ENCODE measurements at regions not wholly inside any gene's neighbourhood (a gene's known extent, or its start where the extent isn't known, plus 50 kb on each side); places are given as distances from the start of the nearest gene placed in this dataset.

DNA sequence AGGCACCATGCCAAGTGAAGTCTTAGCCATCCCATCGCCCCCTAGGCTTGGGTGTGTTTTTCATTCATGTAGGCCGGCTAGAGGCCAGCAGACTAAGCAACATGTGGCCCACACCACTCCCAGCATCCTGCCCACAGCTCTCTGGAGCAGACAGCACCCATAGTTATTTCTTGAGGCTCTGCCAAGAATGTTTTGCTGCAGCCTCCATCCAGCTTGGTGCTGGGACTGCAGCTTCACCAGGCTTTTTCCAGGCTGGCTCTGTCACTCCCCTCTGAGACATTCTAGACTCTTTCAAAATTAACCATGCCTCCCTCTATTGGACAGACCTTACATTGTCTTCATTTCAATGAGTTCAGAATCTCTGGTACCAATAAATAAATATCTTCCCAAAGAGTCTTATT lies 104.2 kb downstream of the DUSP10 start:
- TF ChIP-seq, protein P1, sequence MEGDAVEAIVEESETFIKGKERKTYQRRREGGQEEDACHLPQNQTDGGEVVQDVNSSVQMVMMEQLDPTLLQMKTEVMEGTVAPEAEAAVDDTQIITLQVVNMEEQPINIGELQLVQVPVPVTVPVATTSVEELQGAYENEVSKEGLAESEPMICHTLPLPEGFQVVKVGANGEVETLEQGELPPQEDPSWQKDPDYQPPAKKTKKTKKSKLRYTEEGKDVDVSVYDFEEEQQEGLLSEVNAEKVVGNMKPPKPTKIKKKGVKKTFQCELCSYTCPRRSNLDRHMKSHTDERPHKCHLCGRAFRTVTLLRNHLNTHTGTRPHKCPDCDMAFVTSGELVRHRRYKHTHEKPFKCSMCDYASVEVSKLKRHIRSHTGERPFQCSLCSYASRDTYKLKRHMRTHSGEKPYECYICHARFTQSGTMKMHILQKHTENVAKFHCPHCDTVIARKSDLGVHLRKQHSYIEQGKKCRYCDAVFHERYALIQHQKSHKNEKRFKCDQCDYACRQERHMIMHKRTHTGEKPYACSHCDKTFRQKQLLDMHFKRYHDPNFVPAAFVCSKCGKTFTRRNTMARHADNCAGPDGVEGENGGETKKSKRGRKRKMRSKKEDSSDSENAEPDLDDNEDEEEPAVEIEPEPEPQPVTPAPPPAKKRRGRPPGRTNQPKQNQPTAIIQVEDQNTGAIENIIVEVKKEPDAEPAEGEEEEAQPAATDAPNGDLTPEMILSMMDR (IDR thresholded peaks at IDR 0.05): no peak
- TF ChIP-seq POLR2A (IDR thresholded peaks at IDR 0.05): no peak

All from testis (tissue), 2 donors.